ENCODE measurements at regions not wholly inside any gene's neighbourhood (a gene's known extent, or its start where the extent isn't known, plus 50 kb on each side); places are given as distances from the start of the nearest gene placed in this dataset.

DNA sequence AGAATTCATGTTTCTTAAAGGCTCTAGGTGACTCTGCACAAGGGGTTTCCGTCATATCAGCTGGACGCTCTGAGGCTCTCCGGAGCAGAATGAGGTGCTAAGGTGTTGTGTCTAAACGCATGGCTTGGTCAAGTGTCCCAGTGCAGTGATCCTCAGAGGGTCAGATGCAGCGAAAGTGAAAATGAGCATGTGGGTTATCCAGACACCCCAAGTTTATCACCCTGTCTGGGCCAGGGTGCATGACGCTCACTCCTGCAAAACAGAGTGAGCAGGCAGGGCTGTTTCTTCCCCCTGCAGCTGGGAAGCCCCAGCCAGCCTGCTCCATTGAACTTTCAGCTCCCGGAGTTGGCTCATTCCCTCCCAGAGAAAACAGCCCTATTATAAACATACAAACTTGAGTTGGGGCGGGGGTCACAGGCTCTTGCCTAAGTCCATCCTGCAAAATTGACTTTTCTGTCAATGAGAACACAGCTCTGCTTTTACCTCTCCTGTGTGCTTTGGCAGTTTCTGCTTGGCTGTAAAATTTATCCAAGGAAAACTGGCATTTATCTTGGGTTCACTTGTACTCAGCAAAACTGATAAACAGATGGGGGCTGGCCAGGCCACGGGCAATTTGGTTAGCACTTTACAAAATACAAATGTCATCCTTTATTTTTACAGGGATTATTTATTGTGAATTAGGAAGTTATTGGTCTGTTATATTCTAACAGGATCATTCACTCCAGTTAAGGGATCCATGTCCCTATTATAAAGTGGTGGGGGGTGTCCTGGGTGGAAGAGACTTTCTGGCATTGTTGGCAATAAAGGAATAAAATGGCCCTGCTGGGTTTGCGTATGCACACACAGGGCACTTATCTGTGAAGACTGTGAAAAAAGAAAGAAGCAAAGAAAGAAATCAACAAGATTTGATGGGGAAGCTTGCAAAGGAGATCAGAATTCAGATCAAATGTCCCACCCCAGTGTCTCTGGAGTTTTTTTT lies 154.9 kb downstream of the FOXA2 start:
- no peaks in the 10 kb centered on the region for H3F3A ChIP-seq (ENCODE audit: low read length, unreplicated experiment)
- no peaks in the 10 kb centered on the region for H3K79me2 ChIP-seq (ENCODE audit: low read length)
- CTCF ChIA-PET = no interaction called here
- H3K27me3 ChIP-seq (ENCODE audit: low read length) = no peaks in the 10 kb centered on the region
- intact Hi-C loops (cut with micrococcal nuclease) = loop anchor here (2.0 kb wide), 1 partner anchor 39 kb away; no protein-coding TSS in a partner anchor
- H3K9ac ChIP-seq (ENCODE audit: low read length) = no peak overlapping the region
- peaks cover 17% of the 10 kb centered on the region for H3K4me1 ChIP-seq (ENCODE audit: insufficient read depth, low read length)
- BruUV-seq (replicated peaks) = no TSS peak
- H3K9me2 ChIP-seq (replicated peaks; ENCODE audit: low read length) = no peaks in the 10 kb centered on the region
- H3K4me3 ChIP-seq (ENCODE audit: low read length) = peak overlapping the region; percentile 26; the same call in 1 of the 2 replicates
- H3K27ac ChIP-seq (ENCODE audit: low read length) = peak overlapping the region; percentile 25
- H2AFZ ChIP-seq (ENCODE audit: low read length) = 0 out of 2 replicates have a peak overlapping the region, but pooled peaks have one; percentile 4
- ATAC-seq (no peak; the same call in 1 of the 2 replicates), DNase-seq (no peak)
- no peaks in the 10 kb centered on the region for H3K9me3 ChIP-seq (ENCODE audit: low read length)
- no peaks in the 10 kb centered on the region for H3K36me3 ChIP-seq (ENCODE audit: low read depth, low read length)
- TF ChIP-seq EZH2phosphoT487 (IDR thresholded peaks at IDR 0.05; ENCODE audit: borderline replicate concordance, low read length) = no peak
- POLR2A ChIA-PET (ENCODE audit: unreplicated experiment) = interaction anchor here (0.9 kb wide), 1 partner anchor 39 kb away, joined by 5 read pairs; no protein-coding TSS in a partner anchor
- H3K4me2 ChIP-seq (ENCODE audit: low read length) = peak overlapping the region; percentile 71
- no peaks in the 10 kb centered on the region for H4K20me1 ChIP-seq (ENCODE audit: low read length)

- no peak for TF ChIP-seq EZH2phosphoT487 (IDR thresholded peaks at IDR 0.05; ENCODE audit: borderline replicate concordance, low read length)
- no peak for TF ChIP-seq EZH2 (IDR thresholded peaks at IDR 0.05; ENCODE audit: low read length, unreplicated experiment)
- TF ChIP-seq CTCF (conservative IDR thresholded peaks at IDR 0.05; ENCODE audit: low read depth, low read length) = no peak
- H3K9me2 ChIP-seq (replicated peaks; ENCODE audit: low read length) = no peaks in the 10 kb centered on the region
- CTCF ChIA-PET = no interaction called here
Measured at GRCh38 chr20:22428051-22428450, 156.3 kb downstream of the FOXA2 start.

DNA sequence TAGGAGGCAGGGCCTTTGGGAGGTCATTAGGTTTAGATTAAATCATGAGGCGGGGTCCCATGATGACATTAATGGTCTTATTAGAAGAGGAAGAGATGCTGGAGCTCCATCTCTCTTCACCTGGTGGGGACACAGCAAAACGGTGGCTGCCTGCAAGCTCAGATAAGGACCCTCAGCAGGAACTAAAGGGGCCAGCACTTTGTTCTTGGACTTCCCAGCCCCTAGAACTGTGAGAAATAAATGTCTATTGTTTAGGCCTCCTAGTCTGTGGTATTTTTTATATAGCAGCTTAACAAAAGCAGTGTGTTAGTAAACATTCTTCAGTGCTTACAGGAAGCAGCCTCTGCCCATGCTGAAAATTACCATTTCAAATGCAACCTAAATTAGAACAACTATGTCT lies 157.6 kb downstream of the FOXA2 start:
- peaks cover 17% of the 10 kb centered on the region for H3K4me1 ChIP-seq (ENCODE audit: insufficient read depth, low read length)
- intact Hi-C loops (cut with micrococcal nuclease) = no loop called here
- CTCF ChIA-PET = no interaction called here

More at GRCh38 chr20:22428051-22428450, 156.3 kb downstream of the FOXA2 start:
- Histone ChIP-seq H3K4me3 (ENCODE audit: low read length) (no peak overlapping the region), H3F3A (ENCODE audit: low read length, unreplicated experiment) (no peaks in the 10 kb centered on the region), H3K4me1 (ENCODE audit: insufficient read depth, low read length) (peaks cover 17% of the 10 kb centered on the region), H3K4me2 (ENCODE audit: low read length) (no peak overlapping the region), H3K79me2 (ENCODE audit: low read length) (no peaks in the 10 kb centered on the region), H3K9ac (ENCODE audit: low read length) (no peak overlapping the region), H3K36me3 (ENCODE audit: low read depth, low read length) (no peaks in the 10 kb centered on the region), H3K27ac (ENCODE audit: low read length) (no peak overlapping the region), H4K20me1 (ENCODE audit: low read length) (no peaks in the 10 kb centered on the region), H3K9me3 (ENCODE audit: low read length) (no peaks in the 10 kb centered on the region), H2AFZ (ENCODE audit: low read length) (no peak overlapping the region), H3K27me3 (ENCODE audit: low read length) (no peaks in the 10 kb centered on the region)
- DNase-seq = peak; percentile 41
- POLR2A ChIA-PET (ENCODE audit: unreplicated experiment) = no interaction called here
- intact Hi-C loops (cut with micrococcal nuclease) = no loop called here
- peak; percentile 39 for ATAC-seq
- no TSS peak for BruUV-seq (replicated peaks)

More for the DNA sequence above, 157.6 kb downstream of the FOXA2 start:
- DNase-seq (no peak), ATAC-seq (no peak)
- BruUV-seq (replicated peaks) = no TSS peak
- Histone ChIP-seq H3K79me2 (ENCODE audit: low read length) (no peaks in the 10 kb centered on the region), H3F3A (ENCODE audit: low read length, unreplicated experiment) (no peaks in the 10 kb centered on the region), H3K27me3 (ENCODE audit: low read length) (no peaks in the 10 kb centered on the region), H3K9me2 (replicated peaks; ENCODE audit: low read length) (no peaks in the 10 kb centered on the region), H3K4me2 (ENCODE audit: low read length) (no peak overlapping the region), H3K9me3 (ENCODE audit: low read length) (no peaks in the 10 kb centered on the region), H3K27ac (ENCODE audit: low read length) (no peak overlapping the region), H3K36me3 (ENCODE audit: low read depth, low read length) (no peaks in the 10 kb centered on the region), H2AFZ (ENCODE audit: low read length) (no peak overlapping the region), H3K4me3 (ENCODE audit: low read length) (no peak overlapping the region), H3K9ac (ENCODE audit: low read length) (no peak overlapping the region), H4K20me1 (ENCODE audit: low read length) (no peaks in the 10 kb centered on the region)
- POLR2A ChIA-PET (ENCODE audit: unreplicated experiment) = interaction anchor here (0.7 kb wide), 1 partner anchor 172 kb away, joined by 11 read pairs; no protein-coding TSS in a partner anchor
- TF ChIP-seq CTCF (conservative IDR thresholded peaks at IDR 0.05; ENCODE audit: low read depth, low read length) (no peak), EZH2 (IDR thresholded peaks at IDR 0.05; ENCODE audit: low read length, unreplicated experiment) (no peak), EZH2phosphoT487 (IDR thresholded peaks at IDR 0.05; ENCODE audit: borderline replicate concordance, low read length) (no peak)

Data from PC-3 (cell line).